ENCODE measurements at regions not wholly inside any gene's neighbourhood (a gene's known extent, or its start where the extent isn't known, plus 50 kb on each side); places are given as distances from the start of the nearest gene placed in this dataset.

DNA sequence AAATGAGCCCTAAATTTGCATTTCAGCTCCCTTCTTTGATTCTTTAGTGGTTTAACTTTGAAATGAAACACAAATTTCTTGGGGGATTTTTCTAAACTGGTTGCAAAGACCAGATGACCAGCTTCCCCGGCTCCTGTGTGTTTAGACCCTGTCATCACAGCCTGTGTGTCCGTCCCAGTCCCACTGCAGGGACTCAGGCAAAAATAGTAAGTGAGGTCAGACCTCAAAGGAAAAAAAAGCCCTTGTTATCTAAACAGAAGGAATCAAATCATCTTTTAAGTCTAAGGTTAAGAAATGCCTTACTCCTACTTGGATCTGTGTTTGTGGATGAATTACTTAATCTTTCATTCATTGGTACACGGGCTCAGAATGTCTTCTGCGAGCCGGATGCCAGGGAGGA lies 423.7 kb downstream of the LPIN1 start:
- Histone ChIP-seq H4K20me1 (ENCODE audit: insufficient read depth) (no peaks in the 10 kb centered on the region), H3K4me1 (replicated peaks; ENCODE audit: insufficient read depth) (peaks cover 18% of the 10 kb centered on the region), H2AFZ (no peak overlapping the region), H3K4me2 (no peak overlapping the region), H3K27ac (no peak overlapping the region), H3K36me3 (ENCODE audit: low read depth) (no peaks in the 10 kb centered on the region), H3F3A (ENCODE audit: insufficient read depth, low read depth) (peaks cover 5% of the 10 kb centered on the region; the same call in 1 of the 2 replicates), H3K79me2 (ENCODE audit: low read depth) (no peaks in the 10 kb centered on the region), H3K9me2 (ENCODE audit: insufficient read depth) (no peaks in the 10 kb centered on the region), H3K27me3 (ENCODE audit: insufficient read depth, low read depth) (no peaks in the 10 kb centered on the region), H3K9me3 (ENCODE audit: insufficient read depth, low read depth) (no peaks in the 10 kb centered on the region), H3K4me3 (no peak overlapping the region)
- CTCF ChIA-PET, result no interaction called here
- no TSS peak for BruUV-seq (replicated peaks)
- POLR2A ChIA-PET (ENCODE audit: unreplicated experiment), result no interaction called here
- TF ChIP-seq, protein P1, sequence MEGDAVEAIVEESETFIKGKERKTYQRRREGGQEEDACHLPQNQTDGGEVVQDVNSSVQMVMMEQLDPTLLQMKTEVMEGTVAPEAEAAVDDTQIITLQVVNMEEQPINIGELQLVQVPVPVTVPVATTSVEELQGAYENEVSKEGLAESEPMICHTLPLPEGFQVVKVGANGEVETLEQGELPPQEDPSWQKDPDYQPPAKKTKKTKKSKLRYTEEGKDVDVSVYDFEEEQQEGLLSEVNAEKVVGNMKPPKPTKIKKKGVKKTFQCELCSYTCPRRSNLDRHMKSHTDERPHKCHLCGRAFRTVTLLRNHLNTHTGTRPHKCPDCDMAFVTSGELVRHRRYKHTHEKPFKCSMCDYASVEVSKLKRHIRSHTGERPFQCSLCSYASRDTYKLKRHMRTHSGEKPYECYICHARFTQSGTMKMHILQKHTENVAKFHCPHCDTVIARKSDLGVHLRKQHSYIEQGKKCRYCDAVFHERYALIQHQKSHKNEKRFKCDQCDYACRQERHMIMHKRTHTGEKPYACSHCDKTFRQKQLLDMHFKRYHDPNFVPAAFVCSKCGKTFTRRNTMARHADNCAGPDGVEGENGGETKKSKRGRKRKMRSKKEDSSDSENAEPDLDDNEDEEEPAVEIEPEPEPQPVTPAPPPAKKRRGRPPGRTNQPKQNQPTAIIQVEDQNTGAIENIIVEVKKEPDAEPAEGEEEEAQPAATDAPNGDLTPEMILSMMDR (conservative IDR thresholded peaks at IDR 0.05), result no peak
- no peak for TF ChIP-seq EZH2 (IDR thresholded peaks at IDR 0.05; ENCODE audit: low read depth)
- DNase-seq, result no peak
- intact Hi-C loops (cut with micrococcal nuclease; ENCODE audit: unreplicated experiment), result loop anchor here (10.0 kb wide), 1 partner anchor 125 kb away; no protein-coding TSS in a partner anchor

DNA sequence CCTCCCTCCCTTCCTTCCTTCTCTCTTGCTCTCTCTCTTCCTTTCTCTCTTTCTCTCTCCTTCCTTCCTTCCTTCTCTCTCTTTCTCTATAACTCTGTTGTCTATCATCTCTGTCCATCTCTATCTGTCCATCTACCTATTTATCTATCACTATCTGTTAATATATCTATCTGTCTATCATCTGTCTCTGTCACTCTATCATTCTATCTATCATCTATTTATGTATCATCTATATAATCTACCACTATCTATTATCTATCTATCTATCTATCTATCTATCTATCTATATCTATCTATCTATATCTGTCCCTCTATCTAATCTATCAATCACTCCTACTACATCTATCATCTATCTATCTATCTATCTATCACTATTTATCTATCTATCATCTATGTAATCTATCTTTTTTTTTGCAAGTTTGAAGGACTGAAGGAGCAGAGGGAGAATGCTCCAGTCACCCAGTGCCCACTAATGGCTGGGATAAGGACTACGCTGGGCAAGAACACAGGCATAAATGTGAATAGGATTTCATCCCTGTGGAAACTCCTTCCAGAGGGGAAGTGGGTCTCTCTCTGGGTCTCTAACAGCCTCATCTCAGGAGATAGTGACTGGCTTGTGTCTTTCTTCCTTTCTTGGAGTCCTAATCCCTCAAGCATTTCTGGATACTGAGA lies 427.0 kb downstream of the LPIN1 start:
- no peak overlapping the region for H3K4me2 ChIP-seq
- CTCF ChIA-PET, result no interaction called here
- intact Hi-C loops (cut with micrococcal nuclease; ENCODE audit: unreplicated experiment), result loop anchor here (10.0 kb wide), 1 partner anchor 129 kb away; no protein-coding TSS in a partner anchor

DNA sequence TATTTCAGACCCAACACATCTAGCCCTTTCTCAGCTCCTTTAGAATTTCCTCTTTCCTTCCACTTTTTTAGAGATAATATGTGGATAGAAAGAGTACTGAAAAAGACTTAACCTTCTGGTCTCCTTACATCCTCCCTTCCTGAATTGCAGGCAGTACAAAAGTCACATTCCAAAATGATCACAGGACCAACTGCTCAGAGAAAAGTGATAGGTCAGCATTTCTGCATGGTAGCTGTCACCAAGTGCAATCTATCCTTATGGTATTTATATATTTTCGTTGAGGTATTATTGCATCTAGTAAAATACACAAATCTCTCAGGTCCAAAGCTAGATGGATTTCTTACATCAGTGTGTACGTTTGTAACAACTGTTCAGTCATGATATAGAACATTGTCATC lies 427.5 kb downstream of the LPIN1 start:
- H2AFZ ChIP-seq, result no peak overlapping the region
- no peak overlapping the region for H3K4me3 ChIP-seq
- H3F3A ChIP-seq (ENCODE audit: insufficient read depth, low read depth), result peaks cover 32% of the 10 kb centered on the region
- H3K27ac ChIP-seq, result no peak overlapping the region
- BruUV-seq (replicated peaks), result no TSS peak
- ChIA-PET CTCF (no interaction called here), POLR2A (ENCODE audit: unreplicated experiment) (no interaction called here)
- no peaks in the 10 kb centered on the region for H3K9me2 ChIP-seq (ENCODE audit: insufficient read depth)
- DNase-seq, result no peak
- H3K36me3 ChIP-seq (ENCODE audit: low read depth), result no peaks in the 10 kb centered on the region
- H3K79me2 ChIP-seq (ENCODE audit: low read depth), result no peaks in the 10 kb centered on the region
- no peaks in the 10 kb centered on the region for H3K9me3 ChIP-seq (ENCODE audit: insufficient read depth, low read depth)
- no peaks in the 10 kb centered on the region for H4K20me1 ChIP-seq (ENCODE audit: insufficient read depth)
- TF ChIP-seq, protein P1 (conservative IDR thresholded peaks at IDR 0.05), result no peak
- H3K4me1 ChIP-seq (replicated peaks; ENCODE audit: insufficient read depth), result peaks cover 39% of the 10 kb centered on the region
- no peaks in the 10 kb centered on the region for H3K27me3 ChIP-seq (ENCODE audit: insufficient read depth, low read depth)
- intact Hi-C loops (cut with micrococcal nuclease; ENCODE audit: unreplicated experiment), result loop anchor here (10.0 kb wide), 1 partner anchor 129 kb away; no protein-coding TSS in a partner anchor
- no peak overlapping the region for H3K4me2 ChIP-seq

More for the DNA sequence above, 427.0 kb downstream of the LPIN1 start:
- Histone ChIP-seq H3K27ac (no peak overlapping the region), H3K27me3 (ENCODE audit: insufficient read depth, low read depth) (no peaks in the 10 kb centered on the region), H4K20me1 (ENCODE audit: insufficient read depth) (no peaks in the 10 kb centered on the region), H2AFZ (no peak overlapping the region), H3K79me2 (ENCODE audit: low read depth) (no peaks in the 10 kb centered on the region), H3K9me2 (ENCODE audit: insufficient read depth) (no peaks in the 10 kb centered on the region), H3K4me3 (no peak overlapping the region), H3K9me3 (ENCODE audit: insufficient read depth, low read depth) (no peaks in the 10 kb centered on the region), H3K36me3 (ENCODE audit: low read depth) (no peaks in the 10 kb centered on the region), H3K4me1 (replicated peaks; ENCODE audit: insufficient read depth) (peaks cover 43% of the 10 kb centered on the region), H3F3A (ENCODE audit: insufficient read depth, low read depth) (peaks cover 32% of the 10 kb centered on the region)
- no TSS peak for BruUV-seq (replicated peaks)
- no peak for DNase-seq
- POLR2A ChIA-PET (ENCODE audit: unreplicated experiment), result no interaction called here
- TF ChIP-seq, protein P1 (conservative IDR thresholded peaks at IDR 0.05), result 0 out of 2 replicates have a peak, but pooled peaks have one; percentile 23
- TF ChIP-seq EZH2 (IDR thresholded peaks at IDR 0.05; ENCODE audit: low read depth), result no peak
